ENCODE measurements at regions not wholly inside any gene's neighbourhood (a gene's known extent, or its start where the extent isn't known, plus 50 kb on each side); places are given as distances from the start of the nearest gene placed in this dataset.

DNA sequence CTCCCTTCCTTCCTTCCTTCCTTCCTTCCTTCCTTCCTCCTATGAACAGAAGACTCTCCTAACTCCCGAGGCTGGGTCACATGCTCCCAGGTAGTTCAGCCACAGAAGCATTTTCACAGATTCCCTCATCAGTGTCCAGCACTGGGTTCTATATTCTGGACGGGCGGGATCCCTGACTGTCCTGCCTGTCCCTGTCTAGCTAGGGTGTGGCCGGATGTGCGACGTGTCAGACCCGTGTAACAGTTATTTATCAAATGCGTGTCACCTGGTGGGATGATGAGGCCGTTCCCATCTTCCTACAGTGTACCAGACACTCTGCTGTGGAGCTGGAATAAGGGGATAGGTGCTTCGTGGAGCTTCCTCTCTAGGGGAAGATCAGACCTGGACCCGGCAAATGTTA is 901.0 kb downstream of the BRD1 start:
- no peak for TF ChIP-seq GATA2 (IDR thresholded peaks at IDR 0.05; ENCODE audit: low read depth, low read length)
- no peak for TF ChIP-seq GATA3 (IDR thresholded peaks at IDR 0.05; ENCODE audit: low read depth, low read length)
